OCI-LY7 (cell line): ENCODE measurements at regions not wholly inside any gene's neighbourhood (a gene's known extent, or its start where the extent isn't known, plus 50 kb on each side); places are given as distances from the start of the nearest gene placed in this dataset.

Experiments
- BruUV-seq: library from RNA; stranded (reverse); fragments of 400-500 nt; replicated peaks from 2 replicates; lab custom pipeline; 2021; lab: Mats Ljungman, UMichigan
- CTCF ChIA-PET: fragments of 300-600 bp; sonication (Branson Sonifier 250); formaldehyde crosslinking; loops from one replicate; lab custom pipeline; 2022; ENCODE audit warnings: antibody characterized with exemption; ENCODE audit not compliant: unreplicated experiment; lab: Charles Lee
- POLR2A ChIA-PET: fragments of 300-600 bp; sonication (Branson Sonifier 250); formaldehyde crosslinking; loops from one replicate; lab custom pipeline; 2022; ENCODE audit warnings: antibody characterized with exemption; lab: Charles Lee
- DNase-seq: peaks from one replicate; pipeline ENCODE4 v3.0.0-alpha.2; 2015; ENCODE audit warnings: low spot score
- H2AFZ ChIP-seq: fragments of 200-600 bp; sonication (generic), shearing (Covaris generic); 2 replicates; pipeline ENCODE4 v1.6.1; 2014; ENCODE audit warnings: mild to moderate bottlenecking, antibody characterized with exemption, low read length, moderate library complexity
- H3K27ac ChIP-seq: fragments of 200-600 bp; sonication (generic); 2 replicates; pipeline ENCODE4 v1.5.1; 2014; ENCODE audit warnings: mixed run types, low read depth, mild to moderate bottlenecking, moderate library complexity, low read length, inconsistent platforms; ENCODE audit not compliant: poor library complexity, severe bottlenecking
- H3K36me3 ChIP-seq: fragments of 200-600 bp; sonication (generic); 2 replicates; pipeline ENCODE4 v1.6.1; 2014; ENCODE audit warnings: mild to moderate bottlenecking, antibody characterized with exemption, low read length, moderate library complexity, mixed read lengths; ENCODE audit not compliant: insufficient read depth
- H3K4me1 ChIP-seq: fragments of 200-600 bp; sonication (generic); 2 replicates; pipeline ENCODE4 v1.5.1; 2014; ENCODE audit warnings: mild to moderate bottlenecking, low read length; ENCODE audit not compliant: insufficient read depth, poor library complexity, severe bottlenecking
- H3K4me2 ChIP-seq: fragments of 200-600 bp; sonication (generic); 2 replicates; pipeline ENCODE4 v1.6.1; 2014; ENCODE audit warnings: mild to moderate bottlenecking, low read length
- H3K4me3 ChIP-seq: fragments of 200-600 bp; sonication (generic); 2 replicates; pipeline ENCODE4 v1.5.1; 2014; ENCODE audit warnings: mild to moderate bottlenecking, low read depth, low read length; ENCODE audit not compliant: poor library complexity, severe bottlenecking
- H3K79me2 ChIP-seq: fragments of 200-600 bp; sonication (generic); 2 replicates; pipeline ENCODE4 v1.6.1; 2016; ENCODE audit warnings: low read depth, mild to moderate bottlenecking, low read length, moderate library complexity, mixed read lengths; ENCODE audit not compliant: insufficient read depth
- H3K9me2 ChIP-seq: fragments of 200-600 bp; sonication (generic); 2 replicates; pipeline ENCODE4 v1.6.1; 2016; ENCODE audit warnings: mild to moderate bottlenecking, low read length, mixed read lengths; ENCODE audit not compliant: insufficient read depth
- H3K9me3 ChIP-seq: fragments of 200-600 bp; sonication (generic); 2 replicates; pipeline ENCODE4 v1.6.1; 2014; ENCODE audit warnings: mild to moderate bottlenecking, mixed run types, low read length, mixed read lengths
- H4K20me1 ChIP-seq: fragments of 200-600 bp; sonication (generic); 2 replicates; pipeline ENCODE4 v1.6.1; 2014; ENCODE audit warnings: mild to moderate bottlenecking, antibody characterized with exemption, low read length, moderate library complexity, mixed read lengths; ENCODE audit not compliant: insufficient read depth
- CTCF ChIP-seq: fragments of 200-600 bp; sonication (generic); conservative IDR thresholded peaks from 2 replicates; pipeline ENCODE4 v1.5.1; 2014; ENCODE audit warnings: mild to moderate bottlenecking, antibody characterized with exemption, low read length, moderate library complexity, mixed read lengths
- EZH2phosphoT487 ChIP-seq: fragments of 200-600 bp; sonication (generic); IDR thresholded peaks from 2 replicates; pipeline ENCODE4 v1.6.1; 2018; ENCODE audit warnings: low read depth, borderline replicate concordance, mild to moderate bottlenecking, mixed run types, antibody characterized with exemption, low read length, moderate library complexity, mixed read lengths
- intact Hi-C: fragments of 100-400 bp; cut with micrococcal nuclease; formaldehyde crosslinking; loops from one replicate; pipeline ENCODE4 v1.10.0; 2022; ENCODE audit not compliant: unreplicated experiment

DNA sequence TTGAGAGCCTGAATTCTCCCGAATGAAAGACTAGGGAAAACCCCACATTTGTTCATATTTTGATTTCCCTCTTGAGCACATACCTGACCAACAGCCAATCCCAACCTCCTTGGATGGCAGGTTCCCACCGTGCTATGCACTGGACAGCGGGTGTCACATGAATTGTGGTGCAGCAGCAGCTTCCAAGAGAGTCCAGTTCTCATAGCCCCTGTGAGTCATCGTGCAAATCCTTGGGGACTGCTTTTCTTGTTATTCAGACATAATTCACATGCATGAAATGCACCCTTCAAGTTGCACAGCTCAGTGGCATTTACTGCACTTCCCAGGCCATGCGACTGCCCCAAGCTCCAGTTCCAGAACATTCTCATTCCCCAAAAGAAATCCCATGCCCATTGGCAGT, 67.8 kb upstream of the PPP2R2D start:
- Histone ChIP-seq H2AFZ (no peak overlapping the region), H3K79me2 (no peaks in the 10 kb centered on the region), H3K9me2 (no peaks in the 10 kb centered on the region), H3K4me2 (no peak overlapping the region), H3K4me1 (no peaks in the 10 kb centered on the region), H3K9me3 (no peaks in the 10 kb centered on the region), H4K20me1 (no peaks in the 10 kb centered on the region), H3K4me3 (no peak overlapping the region), H3K27ac (no peak overlapping the region), H3K36me3 (no peaks in the 10 kb centered on the region)
- no peak for TF ChIP-seq EZH2phosphoT487
- no peak for TF ChIP-seq CTCF
- ChIA-PET POLR2A (no interaction called here), CTCF (no interaction called here)
- intact Hi-C loops = no loop called here
- DNase-seq = no peak
- no TSS peak for BruUV-seq

DNA sequence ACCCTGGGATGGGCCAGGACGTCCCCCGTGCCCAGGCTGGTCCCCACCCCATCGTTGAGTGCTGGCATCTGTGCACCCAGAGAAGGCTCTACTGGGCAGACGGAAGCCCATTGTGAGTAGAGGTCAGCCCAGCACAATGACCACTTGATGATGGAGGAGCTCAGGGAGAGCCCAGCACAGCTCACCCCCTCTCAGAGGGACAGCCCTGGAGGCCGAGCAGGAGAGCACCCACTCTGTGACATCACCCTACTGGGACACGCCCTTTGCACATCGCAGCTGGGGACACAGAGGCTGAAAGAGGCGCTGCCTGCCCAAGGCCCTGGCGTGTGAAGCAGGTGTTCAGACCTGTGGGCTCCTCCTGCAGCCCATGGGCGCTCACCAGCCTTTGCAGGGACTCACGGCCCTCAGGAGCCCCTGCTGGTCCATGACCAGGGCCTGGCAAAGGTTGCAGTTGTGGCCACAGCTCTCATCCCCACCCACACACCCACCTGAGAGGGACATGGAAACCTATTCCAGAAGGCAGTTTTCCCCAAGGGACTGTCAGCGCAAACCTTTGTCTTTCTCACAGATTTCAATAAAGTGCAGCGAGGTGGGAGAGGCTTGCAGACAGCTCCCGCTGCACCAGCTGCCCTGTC, 67.2 kb upstream of the PPP2R2D start:
- ChIA-PET POLR2A (no interaction called here), CTCF (no interaction called here)
- Histone ChIP-seq H3K9me2 (no peaks in the 10 kb centered on the region), H3K36me3 (no peaks in the 10 kb centered on the region), H3K4me1 (no peaks in the 10 kb centered on the region), H4K20me1 (no peaks in the 10 kb centered on the region), H3K4me2 (no peak overlapping the region), H3K79me2 (no peaks in the 10 kb centered on the region), H2AFZ (no peak overlapping the region), H3K4me3 (no peak overlapping the region), H3K9me3 (no peaks in the 10 kb centered on the region), H3K27ac (no peak overlapping the region)
- intact Hi-C loops = no loop called here
- DNase-seq = no peak
- BruUV-seq = no TSS peak
- TF ChIP-seq CTCF (no peak), EZH2phosphoT487 (no peak)

DNA sequence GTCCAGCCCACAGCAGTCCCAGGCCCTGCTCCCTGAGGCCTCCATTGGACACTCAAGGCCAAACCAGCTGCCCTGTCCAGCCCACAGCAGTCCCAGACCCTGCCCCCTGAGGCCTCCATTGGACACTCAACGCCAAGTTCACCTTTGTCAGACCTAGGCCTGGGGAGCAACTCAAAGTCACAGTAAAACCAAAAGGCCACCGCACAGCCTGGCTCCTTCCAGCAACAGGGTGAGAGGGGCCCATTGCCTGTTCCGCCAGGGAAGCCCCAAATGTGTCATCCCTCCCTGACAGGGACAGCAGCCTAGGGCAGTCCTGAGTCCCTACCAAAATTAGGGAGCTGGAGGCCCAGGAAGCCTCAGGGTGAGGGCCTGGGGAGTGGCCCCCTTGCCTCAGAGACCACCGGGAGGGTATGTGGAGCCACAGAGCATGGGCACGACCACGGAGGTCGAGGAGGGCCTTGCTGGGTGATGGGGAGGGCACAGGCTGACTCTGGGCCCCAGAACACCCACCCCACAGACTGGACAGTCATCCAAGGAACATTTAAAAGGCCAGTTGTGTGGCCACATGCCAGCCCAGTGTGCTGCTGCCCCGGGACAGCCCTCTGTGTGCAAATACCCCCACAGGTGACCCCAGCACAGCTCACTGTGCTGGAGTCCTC, 66.5 kb upstream of the PPP2R2D start:
- Histone ChIP-seq H3K79me2 (no peaks in the 10 kb centered on the region), H3K27ac (no peak overlapping the region), H3K4me1 (no peaks in the 10 kb centered on the region), H3K9me2 (no peaks in the 10 kb centered on the region), H3K4me2 (no peak overlapping the region), H2AFZ (no peak overlapping the region), H3K36me3 (no peaks in the 10 kb centered on the region), H4K20me1 (no peaks in the 10 kb centered on the region), H3K4me3 (no peak overlapping the region), H3K9me3 (no peaks in the 10 kb centered on the region)
- CTCF ChIA-PET = no interaction called here
- DNase-seq = no peak
- intact Hi-C loops = no loop called here
- TF ChIP-seq CTCF = no peak
- no peak for TF ChIP-seq EZH2phosphoT487
- BruUV-seq = no TSS peak
- POLR2A ChIA-PET = no interaction called here
